GM19455 (cell line): ENCODE measurements at regions not wholly inside any gene's neighbourhood (a gene's known extent, or its start where the extent isn't known, plus 50 kb on each side); places are given as distances from the start of the nearest gene placed in this dataset.

Experiments used
- ATAC-seq: cut with Tn5 transposase; IDR thresholded peaks from one replicate; pipeline ENCODE4 v1.9.1; 2021; ENCODE audit not compliant: unreplicated experiment

GRCh38 chr3:106725566-106725965, 651.7 kb upstream of the CCDC54 start:
- no peak for ATAC-seq

- ATAC-seq, result no peak
These were observed 648.7 kb upstream of the CCDC54 start for GRCh38 chr3:106728315-106729098.

GRCh38 chr3:106729481-106729880, 647.8 kb upstream of the CCDC54 start:
- ATAC-seq, result no peak

GRCh38 chr3:106731230-106731629, 646.0 kb upstream of the CCDC54 start:
- no peak for ATAC-seq

GRCh38 chr3:106734712-106735111, 642.5 kb upstream of the CCDC54 start:
- ATAC-seq, result no peak

GRCh38 chr3:106737265-106737664, 640.0 kb upstream of the CCDC54 start:
- ATAC-seq, result no peak

- no peak for ATAC-seq
These were observed 637.1 kb upstream of the CCDC54 start for GRCh38 chr3:106740116-106740515.

GRCh38 chr3:106745344-106746168, 631.7 kb upstream of the CCDC54 start:
- ATAC-seq, result no peak

GRCh38 chr3:106746286-106746685, 631.0 kb upstream of the CCDC54 start:
- no peak for ATAC-seq

- no peak for ATAC-seq
These were observed 628.6 kb upstream of the CCDC54 start for GRCh38 chr3:106748472-106749262.

GRCh38 chr3:106750092-106750491, 627.1 kb upstream of the CCDC54 start:
- ATAC-seq, result no peak

GRCh38 chr3:106755336-106755735, 621.9 kb upstream of the CCDC54 start:
- no peak for ATAC-seq

GRCh38 chr3:106756901-106757300, 620.3 kb upstream of the CCDC54 start:
- no peak for ATAC-seq

GRCh38 chr3:106758459-106758858, 618.8 kb upstream of the CCDC54 start:
- no peak for ATAC-seq

GRCh38 chr3:106759731-106760130, 617.5 kb upstream of the CCDC54 start:
- ATAC-seq, result no peak

GRCh38 chr3:106765342-106765741, 611.9 kb upstream of the CCDC54 start:
- no peak for ATAC-seq

- no peak for ATAC-seq
These were observed 608.2 kb upstream of the CCDC54 start for GRCh38 chr3:106768941-106769480.

GRCh38 chr3:106773795-106774194, 603.4 kb upstream of the CCDC54 start:
- no peak for ATAC-seq

GRCh38 chr3:106783231-106783630, 594.0 kb upstream of the CCDC54 start:
- ATAC-seq, result no peak

- ATAC-seq, result no peak
These were observed 588.0 kb upstream of the CCDC54 start for GRCh38 chr3:106789276-106789675.

GRCh38 chr3:106792716-106793115, 584.5 kb upstream of the CCDC54 start:
- no peak for ATAC-seq
